ENCODE measurements at regions not wholly inside any gene's neighbourhood (a gene's known extent, or its start where the extent isn't known, plus 50 kb on each side); places are given as distances from the start of the nearest gene placed in this dataset.

- intact Hi-C loops (cut with DNase I) = no loop called here
- H3K27me3 ChIP-seq (replicated peaks; ENCODE audit: insufficient read depth) = no peaks in the 10 kb centered on the region
- 86% methylated on average over 7 of the region's 7 CpGs for WGBS
These were observed 123.6 kb upstream of the TMEM72 start for GRCh38 chr10:44787480-44788075.

GRCh38 chr10:44788147-44789129 is 122.7 kb upstream of the TMEM72 start:
- Histone ChIP-seq H3K27me3 (replicated peaks; ENCODE audit: insufficient read depth) (no peaks in the 10 kb centered on the region), H3K27ac (no peak overlapping the region), H3K4me1 (replicated peaks) (no peaks in the 10 kb centered on the region), H3K36me3 (no peaks in the 10 kb centered on the region), H3K4me3 (no peak overlapping the region), H3K9me3 (no peaks in the 10 kb centered on the region)
- WGBS = 84% methylated on average over 12 of the region's 12 CpGs
- intact Hi-C loops (cut with DNase I) = no loop called here
- no peak for DNase-seq (ENCODE audit: low spot score)
- TF ChIP-seq POLR2AphosphoS5 (IDR thresholded peaks at IDR 0.05) = no peak
- TF ChIP-seq POLR2A (IDR thresholded peaks at IDR 0.05) = no peak
- no peak for TF ChIP-seq CTCF (IDR thresholded peaks at IDR 0.05)

More at GRCh38 chr10:44787480-44788075, 123.6 kb upstream of the TMEM72 start:
- H3K27ac ChIP-seq = no peak overlapping the region
- H3K36me3 ChIP-seq = no peaks in the 10 kb centered on the region
- H3K9me3 ChIP-seq = no peaks in the 10 kb centered on the region
- TF ChIP-seq CTCF (IDR thresholded peaks at IDR 0.05) = no peak
- no peak for TF ChIP-seq POLR2A (IDR thresholded peaks at IDR 0.05)
- no peak for TF ChIP-seq POLR2AphosphoS5 (IDR thresholded peaks at IDR 0.05)
- DNase-seq (ENCODE audit: low spot score) = no peak
- H3K4me1 ChIP-seq (replicated peaks) = no peaks in the 10 kb centered on the region
- no peak overlapping the region for H3K4me3 ChIP-seq

- no peaks in the 10 kb centered on the region for H3K27me3 ChIP-seq (replicated peaks; ENCODE audit: insufficient read depth)
- TF ChIP-seq POLR2A (IDR thresholded peaks at IDR 0.05) (no peak), CTCF (IDR thresholded peaks at IDR 0.05) (no peak), POLR2AphosphoS5 (IDR thresholded peaks at IDR 0.05) (no peak)
- DNase-seq (ENCODE audit: low spot score) = no peak
- no peak overlapping the region for H3K27ac ChIP-seq
- H3K9me3 ChIP-seq = no peaks in the 10 kb centered on the region
- no peak overlapping the region for H3K4me3 ChIP-seq
- no peaks in the 10 kb centered on the region for H3K36me3 ChIP-seq
- intact Hi-C loops (cut with DNase I) = no loop called here
- no peaks in the 10 kb centered on the region for H3K4me1 ChIP-seq (replicated peaks)
- 57% methylated on average over 5 of the region's 5 CpGs for WGBS
These were observed 118.9 kb upstream of the TMEM72 start for GRCh38 chr10:44792119-44792775.

- H3K27ac ChIP-seq = no peak overlapping the region
- no peaks in the 10 kb centered on the region for H3K27me3 ChIP-seq (replicated peaks; ENCODE audit: insufficient read depth)
- H3K4me3 ChIP-seq = no peak overlapping the region
- H3K9me3 ChIP-seq = no peaks in the 10 kb centered on the region
- no peak for DNase-seq (ENCODE audit: low spot score)
- no peaks in the 10 kb centered on the region for H3K36me3 ChIP-seq
- intact Hi-C loops (cut with DNase I) = no loop called here
- TF ChIP-seq CTCF (IDR thresholded peaks at IDR 0.05) (no peak), POLR2AphosphoS5 (IDR thresholded peaks at IDR 0.05) (no peak), POLR2A (IDR thresholded peaks at IDR 0.05) (no peak)
- no peaks in the 10 kb centered on the region for H3K4me1 ChIP-seq (replicated peaks)
- 74% methylated on average over 2 of the region's 2 CpGs for WGBS
These were observed 111.2 kb upstream of the TMEM72 start for GRCh38 chr10:44799966-44800365.

Measured in prostate gland (tissue), 2 donors.